DLD1 (cell line): ENCODE measurements at regions not wholly inside any gene's neighbourhood (a gene's known extent, or its start where the extent isn't known, plus 50 kb on each side); places are given as distances from the start of the nearest gene placed in this dataset.

Source experiments
- in situ Hi-C: cut with HindIII; loops from 2 replicates; pipeline ENCODE4 v1.10.0; 2017; ENCODE audit warnings: low sequenced_read_pairs

DNA sequence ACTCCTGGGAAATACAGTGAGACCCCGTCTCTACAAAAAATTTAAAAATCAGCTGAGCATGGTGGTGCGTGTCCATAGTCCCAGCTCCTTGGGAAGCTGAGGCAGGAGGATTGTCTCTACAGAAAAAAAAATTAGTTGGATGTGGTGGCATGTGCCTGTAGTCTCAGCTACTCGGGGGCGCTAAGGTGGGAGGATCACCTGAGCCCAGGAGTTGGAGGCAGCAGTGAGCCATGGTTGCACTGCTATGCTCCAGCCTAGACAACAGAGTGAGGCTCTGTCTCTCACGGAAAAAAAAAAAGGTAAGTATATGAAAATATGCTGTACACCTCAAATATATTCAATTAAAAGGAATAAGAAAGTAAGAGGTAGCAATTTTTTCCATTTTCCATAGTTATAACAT is 92.5 kb upstream of the TGIF1 start:
- in situ Hi-C loops: loop anchor here (5.0 kb wide), 1 partner anchor 35 kb away; no protein-coding TSS in a partner anchor

DNA sequence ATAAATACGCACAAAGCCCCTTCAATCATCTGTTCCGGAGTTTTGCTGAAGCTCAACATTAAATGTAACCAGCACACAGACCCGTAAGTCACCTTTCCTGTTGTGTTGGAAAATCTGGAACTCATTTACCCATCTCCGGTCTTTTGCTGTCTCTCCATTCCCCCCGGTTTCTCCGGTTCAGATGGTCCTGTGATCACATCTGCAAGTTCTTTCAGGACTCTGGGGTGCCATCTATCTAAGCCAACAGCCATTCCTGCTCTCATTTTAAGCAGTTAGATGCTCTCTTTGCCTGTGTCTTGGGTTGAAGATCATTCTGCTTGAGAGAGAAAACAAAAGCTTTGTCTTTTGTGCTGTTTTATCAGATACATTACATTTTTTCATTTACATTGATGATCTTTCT is 91.7 kb upstream of the TGIF1 start:
- in situ Hi-C loops: loop anchor here (5.0 kb wide), 1 partner anchor 34 kb away; no protein-coding TSS in a partner anchor

DNA sequence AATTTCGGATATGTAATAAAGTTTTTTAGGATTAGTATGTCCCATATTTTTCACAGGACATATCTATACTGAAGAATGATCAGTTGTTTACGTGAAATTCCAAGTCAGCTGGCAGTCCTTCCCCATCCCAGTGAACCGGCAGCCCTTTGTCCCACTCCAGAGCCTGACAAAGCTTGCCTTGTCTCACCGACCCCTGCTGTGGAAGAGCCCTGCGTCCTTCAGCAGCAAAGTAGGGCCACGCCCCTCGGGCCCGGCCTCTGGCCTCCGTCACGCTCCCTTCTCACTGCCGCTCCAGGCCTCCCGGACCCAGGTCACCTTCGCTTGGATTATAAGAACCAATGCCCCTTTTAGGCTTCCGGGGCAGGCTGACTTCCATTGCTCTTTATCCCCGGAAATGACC is 89.8 kb upstream of the TGIF1 start:
- in situ Hi-C loops: no loop called here

DNA sequence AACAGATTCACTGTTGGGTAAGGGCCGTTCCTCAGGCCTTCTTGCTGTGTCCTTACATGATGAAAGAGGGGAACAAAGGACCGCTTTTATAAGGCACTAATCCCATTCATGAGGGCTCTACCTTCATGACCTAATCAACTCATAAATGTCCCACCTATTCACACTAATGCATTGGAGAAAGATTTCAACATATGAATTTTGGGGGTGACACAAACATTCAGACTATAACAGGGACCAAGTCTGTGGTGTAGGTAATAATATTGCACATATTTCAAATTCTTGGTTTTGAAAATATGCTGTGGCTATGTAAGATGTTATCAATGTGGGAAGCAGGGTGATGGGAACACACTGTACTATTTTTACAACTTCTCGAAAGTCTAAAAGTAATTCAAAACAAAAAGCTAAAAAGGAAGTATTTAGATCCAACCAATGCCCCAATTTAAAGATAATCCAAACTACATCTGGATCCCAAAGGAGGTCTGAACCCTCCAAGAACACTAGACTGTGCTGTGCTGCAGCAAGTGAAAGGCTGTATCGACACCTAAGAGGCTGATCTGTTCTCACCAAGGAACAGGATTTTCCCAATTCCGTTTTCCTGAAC is 82.4 kb upstream of the TGIF1 start:
- in situ Hi-C loops: no loop called here

DNA sequence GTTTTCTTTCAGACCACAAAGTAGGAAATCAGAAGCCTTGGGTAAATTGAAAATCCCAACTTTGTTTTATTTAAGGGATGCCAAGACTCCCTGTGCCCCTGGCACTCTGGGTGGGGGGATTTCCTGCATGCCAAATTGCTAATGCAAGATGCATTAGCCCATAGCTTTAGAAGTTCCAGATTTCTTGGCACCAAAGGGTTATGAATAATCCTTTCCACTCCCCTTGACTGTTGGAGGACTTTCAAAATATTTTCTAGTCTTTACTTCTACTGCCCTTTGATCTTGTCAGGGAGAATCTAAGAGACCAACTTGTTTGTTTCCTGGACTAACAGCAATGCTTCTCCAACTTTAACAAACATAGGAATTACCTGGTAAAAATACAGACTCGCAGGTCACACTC is 81.8 kb upstream of the TGIF1 start:
- in situ Hi-C loops: no loop called here

DNA sequence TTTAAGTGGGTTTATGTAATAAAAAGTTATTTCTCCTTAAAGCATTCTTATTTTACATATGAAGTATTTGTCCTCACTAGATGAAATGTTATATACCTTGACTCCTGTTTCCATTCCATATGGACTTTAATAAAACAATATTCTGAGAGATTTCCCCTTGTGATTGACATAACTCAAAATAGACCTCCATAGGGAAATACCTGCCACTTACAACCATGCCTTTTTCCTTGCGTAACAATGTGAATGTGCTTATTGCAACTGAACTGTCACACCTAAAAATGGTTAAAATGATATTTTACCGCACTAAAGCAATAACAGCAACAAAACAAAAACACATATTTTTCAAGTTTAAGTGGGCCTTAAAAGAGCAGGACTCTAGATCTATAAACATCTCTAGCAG is 70.3 kb upstream of the TGIF1 start:
- in situ Hi-C loops: no loop called here

DNA sequence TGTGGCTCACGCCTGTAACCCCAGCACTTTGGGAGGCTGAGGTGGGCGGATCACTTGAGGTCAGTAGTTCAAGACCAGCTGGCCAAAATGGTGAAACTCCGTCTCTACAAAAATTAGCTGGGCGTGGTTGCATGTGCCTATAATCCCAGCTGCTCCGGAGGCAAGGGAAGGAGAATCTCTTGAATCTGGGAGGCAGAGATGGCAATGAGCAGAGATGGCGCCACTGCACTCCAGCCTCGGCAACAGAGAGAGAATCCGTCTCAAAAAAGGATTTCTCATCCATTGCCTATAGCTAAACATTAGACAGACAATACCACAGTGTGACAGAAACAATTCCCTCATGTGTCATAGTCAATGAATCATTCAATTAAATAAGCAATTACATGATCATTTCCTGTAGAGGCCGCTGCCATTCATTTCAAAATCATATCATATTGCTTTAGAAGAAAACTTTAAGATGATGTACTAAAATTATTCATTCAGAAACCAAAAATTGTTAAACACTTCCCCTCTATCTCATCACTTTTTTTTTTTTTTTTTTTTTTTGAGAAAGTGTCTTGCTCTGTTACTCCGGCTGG is 69.5 kb upstream of the TGIF1 start:
- in situ Hi-C loops: no loop called here

DNA sequence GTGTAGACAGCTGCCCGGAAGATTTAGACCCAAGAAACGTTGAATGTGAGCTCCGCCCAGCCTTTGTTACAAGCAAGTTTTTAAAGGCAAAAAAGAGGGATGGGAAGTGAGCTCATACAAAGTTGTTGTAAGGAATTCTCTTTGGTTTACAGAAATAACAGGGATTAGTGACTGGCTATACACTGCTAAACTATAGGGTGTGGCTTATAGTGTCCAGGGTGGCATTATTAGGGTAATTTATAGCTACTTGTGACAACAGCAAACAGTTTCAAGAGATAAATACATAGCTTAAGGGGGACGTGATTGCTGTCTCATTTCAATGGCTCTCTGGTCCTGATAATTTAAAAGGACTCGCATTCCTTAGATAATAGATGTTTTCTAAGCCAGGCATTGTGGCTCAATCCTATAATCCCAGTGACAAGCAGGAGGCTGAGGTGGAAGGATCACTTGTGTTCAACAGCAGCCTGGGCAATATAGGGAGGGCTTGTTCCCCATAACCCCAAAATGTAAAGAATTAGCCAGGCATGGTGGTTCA is 66.5 kb upstream of the TGIF1 start:
- in situ Hi-C loops: no loop called here

DNA sequence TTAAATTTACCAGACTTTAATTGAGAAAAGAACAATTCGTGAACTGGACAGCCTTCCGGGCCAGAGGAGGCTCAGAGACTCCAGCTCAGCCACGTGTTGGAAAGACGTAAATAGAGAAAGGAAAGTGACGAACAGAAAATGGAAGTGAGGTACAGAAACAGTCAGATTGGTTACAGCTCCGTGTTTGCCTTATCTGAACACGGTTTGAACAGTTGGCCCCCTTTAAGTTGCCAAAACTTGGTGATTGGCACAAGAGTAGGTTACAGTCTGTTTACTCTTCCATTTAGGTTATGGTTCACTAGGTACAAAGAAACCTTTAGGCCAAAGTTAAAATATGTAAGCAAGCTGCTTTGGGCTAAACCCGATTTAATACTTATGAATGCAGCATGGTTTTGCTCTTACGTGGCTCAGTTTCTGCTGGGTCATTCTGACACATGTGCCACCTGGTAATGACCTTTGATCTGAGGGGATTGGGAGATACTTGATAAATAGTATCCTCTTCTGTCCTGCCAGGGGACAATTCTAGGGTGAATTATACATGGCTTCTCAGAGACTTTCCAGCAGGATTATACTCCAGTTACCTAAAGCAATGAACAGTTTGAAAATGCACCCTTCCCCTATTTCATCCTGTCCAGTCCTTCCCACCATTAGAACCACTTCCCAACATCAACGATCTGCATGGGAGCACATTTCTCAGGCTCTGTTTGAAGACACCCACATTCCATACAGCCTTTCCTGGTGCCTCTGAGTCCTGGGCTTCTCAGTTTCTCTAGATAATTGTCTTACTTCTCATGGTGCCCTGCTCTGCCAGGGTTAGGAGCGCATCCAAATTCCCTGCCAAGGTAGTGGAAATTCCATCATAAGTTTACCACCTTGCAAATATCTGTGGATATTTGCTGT is 65.1 kb upstream of the TGIF1 start:
- in situ Hi-C loops: no loop called here

DNA sequence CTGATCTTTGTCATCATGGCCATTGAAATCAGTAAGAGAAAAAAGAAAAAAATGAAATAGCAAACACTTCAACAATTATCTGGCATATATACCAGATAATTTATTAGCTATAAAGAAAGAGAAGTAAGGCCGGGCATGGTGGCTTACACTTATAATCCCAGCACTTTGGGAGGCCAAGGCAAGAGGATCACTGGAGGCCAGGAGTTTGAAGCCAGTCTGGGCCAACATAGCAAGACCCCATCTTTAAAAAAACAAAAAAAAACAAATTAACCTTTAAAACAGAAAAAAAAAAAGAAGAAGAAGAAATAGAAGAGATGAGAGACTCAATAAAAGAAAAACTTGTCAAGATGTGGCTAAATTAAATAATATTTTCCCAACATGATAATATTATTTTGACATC is 61.6 kb upstream of the TGIF1 start:
- in situ Hi-C loops: no loop called here

DNA sequence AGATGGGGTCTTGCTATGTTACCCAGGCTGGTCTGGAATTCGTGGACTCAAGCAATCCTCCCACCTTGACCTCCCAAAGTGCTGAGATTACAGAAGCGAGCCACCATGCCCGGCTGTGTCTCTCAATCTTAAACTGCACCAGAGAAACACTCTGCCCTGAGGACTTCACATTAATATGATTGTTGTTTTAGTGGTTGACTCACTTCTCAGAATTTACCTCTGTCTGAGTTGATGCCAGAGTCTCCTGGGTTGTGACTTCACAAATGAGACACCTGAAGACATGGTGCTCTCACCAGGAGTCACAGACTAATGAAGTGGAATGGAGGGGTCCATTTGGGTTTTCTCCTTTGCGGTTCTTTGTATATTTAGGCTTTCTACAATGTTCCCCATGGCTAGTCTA is 61.0 kb upstream of the TGIF1 start:
- in situ Hi-C loops: no loop called here

DNA sequence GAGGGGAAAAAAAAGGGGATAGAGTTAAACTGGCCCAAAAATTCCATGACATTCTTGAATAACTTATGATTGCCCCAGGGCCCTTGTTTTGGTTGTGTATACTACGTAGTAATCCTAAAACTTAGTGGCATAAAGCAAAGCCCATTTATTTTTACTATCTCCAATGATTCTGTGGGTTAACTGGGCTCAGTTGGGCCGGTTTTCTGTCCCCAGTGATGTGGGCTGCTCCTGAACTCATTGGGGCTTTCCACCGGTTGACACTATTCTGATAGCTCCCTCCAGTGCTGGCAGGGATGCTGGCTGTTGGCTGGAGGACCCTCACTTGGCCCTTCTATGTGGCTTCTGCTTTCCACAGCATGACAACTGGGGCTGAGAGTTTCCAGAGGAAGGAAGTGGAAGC is 60.0 kb upstream of the TGIF1 start:
- in situ Hi-C loops: loop anchor here (5.0 kb wide), 1 partner anchor 33 kb away; no protein-coding TSS in a partner anchor

DNA sequence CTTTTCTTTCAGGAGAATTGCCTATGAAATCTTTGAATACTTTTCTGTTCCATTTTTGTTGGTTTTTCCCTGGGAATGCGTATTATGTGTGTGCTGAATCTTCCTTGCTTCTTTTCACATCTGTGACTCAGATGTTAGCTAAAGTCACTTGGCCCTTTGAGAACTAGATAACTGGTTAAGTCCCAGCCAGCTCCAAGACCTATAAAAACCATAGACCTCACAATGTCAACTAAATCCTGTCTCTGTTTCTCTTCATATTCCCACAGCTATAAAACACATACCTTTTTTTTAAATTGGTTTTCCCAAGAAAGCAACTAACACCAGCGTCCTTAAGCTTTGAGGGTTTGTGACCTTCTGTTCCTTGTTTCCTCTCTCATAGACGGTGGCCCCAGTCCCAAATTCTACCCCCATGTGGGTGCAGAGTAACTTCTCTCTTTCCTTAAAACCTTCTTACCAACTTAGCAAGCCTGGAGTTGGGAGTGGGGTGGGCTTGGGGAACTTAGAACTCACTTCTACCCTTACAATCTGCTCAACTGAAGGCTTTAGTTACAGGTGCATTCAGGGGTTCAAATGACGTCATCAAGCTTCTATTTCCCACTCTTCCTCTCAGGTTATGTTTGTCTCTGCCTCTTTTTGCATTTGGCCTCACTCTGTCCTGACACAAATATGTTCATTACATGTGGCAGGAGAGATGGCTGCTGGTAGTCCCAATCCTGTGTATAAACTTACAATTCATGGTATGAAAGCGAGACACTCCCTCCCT is 58.1 kb upstream of the TGIF1 start:
- in situ Hi-C loops: loop anchor here (5.0 kb wide), 1 partner anchor 35 kb away; no protein-coding TSS in a partner anchor

DNA sequence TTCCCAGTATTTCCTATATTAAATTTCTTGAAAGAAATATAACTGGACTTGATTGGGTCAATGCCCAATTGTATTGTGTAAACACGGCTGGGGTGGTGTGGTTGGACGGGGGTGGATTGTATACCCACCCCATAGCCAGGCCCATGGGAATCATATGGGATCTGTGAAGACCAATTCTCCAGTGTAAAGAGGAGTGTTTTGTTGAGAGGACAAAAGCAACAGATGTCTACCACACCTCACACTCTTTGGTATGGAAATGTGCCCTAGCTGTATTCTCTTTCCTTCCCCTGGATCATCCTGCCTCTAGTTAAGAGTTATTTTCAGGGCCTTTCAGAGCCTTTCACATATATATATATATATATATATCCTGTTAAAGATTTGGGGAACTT is 57.5 kb upstream of the TGIF1 start:
- in situ Hi-C loops: loop anchor here (5.0 kb wide), 1 partner anchor 35 kb away; no protein-coding TSS in a partner anchor

DNA sequence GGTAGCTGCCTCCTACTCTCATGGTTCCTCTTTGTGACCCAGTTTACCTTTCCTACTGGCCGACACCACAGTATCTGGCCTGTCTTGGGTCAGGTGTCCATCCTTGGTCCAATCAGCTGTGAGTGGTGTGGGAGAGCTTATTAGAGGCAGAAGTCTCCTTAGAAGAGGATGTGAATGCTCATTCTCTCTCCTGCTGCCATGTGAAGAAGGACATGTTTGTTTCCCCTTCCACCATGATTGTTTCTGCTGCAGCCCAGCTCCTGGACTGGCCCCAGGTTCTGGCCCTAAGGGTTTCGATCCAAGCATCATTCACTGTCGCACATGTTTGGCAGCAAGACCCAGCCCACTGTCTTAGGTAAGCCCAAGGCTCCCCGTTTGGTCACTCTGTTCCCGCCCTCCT is 55.3 kb upstream of the TGIF1 start:
- in situ Hi-C loops: loop anchor here (5.0 kb wide), 1 partner anchor 37 kb away; no protein-coding TSS in a partner anchor

DNA sequence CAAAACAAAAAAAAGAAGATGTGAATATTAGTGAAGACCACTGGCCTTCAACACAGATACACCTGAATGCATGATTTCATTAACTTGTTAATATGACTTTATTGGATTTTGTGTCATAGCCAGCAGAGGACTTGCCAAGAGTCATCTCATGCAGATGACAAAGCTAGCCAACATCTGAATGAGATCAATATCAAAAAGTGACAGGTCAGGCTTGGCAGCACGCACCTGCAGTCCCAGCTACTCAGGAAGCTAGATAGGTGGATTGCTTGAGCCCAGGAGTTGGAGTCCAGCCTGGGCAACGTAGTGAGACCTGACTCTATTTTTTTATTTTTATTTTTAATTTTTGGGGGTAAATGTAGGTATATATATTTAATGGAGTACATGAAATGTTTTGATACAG is 54.5 kb upstream of the TGIF1 start:
- in situ Hi-C loops: no loop called here

DNA sequence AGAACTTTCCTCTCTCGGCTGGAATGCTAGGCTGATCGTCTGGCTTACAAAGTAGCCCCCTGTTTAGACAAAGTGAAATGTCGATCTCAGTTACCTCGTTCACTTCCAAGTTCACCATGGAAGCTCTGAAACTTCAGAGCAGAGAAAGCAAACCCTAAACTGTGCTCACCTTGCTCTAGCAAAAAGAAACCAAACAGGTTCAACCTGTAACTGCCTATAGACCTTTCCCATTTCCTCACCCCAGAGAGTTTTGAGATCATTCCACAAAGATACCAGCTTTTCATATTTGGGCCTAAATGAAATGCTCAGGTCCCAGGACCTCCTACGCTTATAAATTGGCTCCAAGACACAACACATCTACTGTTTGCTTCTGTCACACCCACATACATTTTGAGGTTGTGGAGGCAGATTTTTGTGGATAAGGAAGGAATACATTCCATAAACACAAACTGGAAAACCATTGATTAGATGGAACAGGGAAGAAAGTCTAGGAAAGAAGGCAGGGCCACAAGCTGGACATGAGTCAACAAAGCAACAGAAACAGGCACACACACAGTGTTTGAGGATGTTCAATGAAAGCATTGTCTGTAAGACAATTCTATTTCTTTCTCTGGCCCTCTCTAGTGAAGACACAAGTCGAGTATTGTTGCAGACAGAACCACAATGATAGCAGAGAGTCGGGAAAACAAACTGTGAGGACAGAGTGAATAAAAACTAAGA is 52.8 kb upstream of the TGIF1 start:
- in situ Hi-C loops: no loop called here

DNA sequence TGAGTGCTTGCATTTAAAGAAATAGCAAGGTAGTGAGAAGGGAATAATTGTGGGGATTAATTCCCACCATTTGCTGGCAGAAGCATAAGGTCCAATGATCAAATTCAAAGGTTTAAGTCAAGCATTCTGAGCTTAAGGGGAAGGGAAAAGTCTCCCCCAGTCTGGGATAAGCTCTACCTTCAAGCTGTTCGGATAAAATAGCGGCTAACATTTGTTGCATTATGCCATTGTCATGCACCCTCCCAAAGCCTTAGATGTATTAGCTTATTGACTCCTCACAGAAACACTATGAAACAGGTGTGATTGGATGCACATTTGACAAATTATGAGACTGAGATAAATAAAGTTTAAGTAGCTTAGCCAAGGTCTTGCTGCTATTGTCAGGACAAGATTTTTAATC is 52.2 kb upstream of the TGIF1 start:
- in situ Hi-C loops: no loop called here
